Ovary (tissue), 7 donors: ENCODE measurements at regions not wholly inside any gene's neighbourhood (a gene's known extent, or its start where the extent isn't known, plus 50 kb on each side); places are given as distances from the start of the nearest gene placed in this dataset.
"Not testable (repeated sequence)": the region's sequence is repeated elsewhere in the genome, so short reads cannot be mapped to it uniquely, and the experiment has no call there.

Source experiments
- DNase-seq, 5 donors: peaks; one replicate each; pipeline ENCODE4 v3.0.0-alpha.2; 2019 to 2020
- H3K27ac ChIP-seq, 2 donors: fragments of 200-600 bp; one replicate each; pipeline versions ENCODE4 v1.5.1 to v1.8.0; 2019 to 2022
- H3K27me3 ChIP-seq: fragments of 200-600 bp; one replicate; pipeline ENCODE4 v1.8.0; 2022
- H3K36me3 ChIP-seq: fragments of 200-600 bp; sonication (generic); one replicate; pipeline ENCODE4 v1.5.1; 2019
- H3K4me1 ChIP-seq: one replicate; pipeline ENCODE4 v1.8.1; 2013; ENCODE audit warnings: mild to moderate bottlenecking, moderate library complexity; ENCODE audit not compliant: insufficient read depth
- H3K4me3 ChIP-seq: fragments of 200-600 bp; sonication (generic); one replicate; pipeline ENCODE4 v1.5.1; 2017
- H3K9me3 ChIP-seq, 2 donors: fragments of 200-600 bp in 1 of 2; sonication (generic) in 1 of 2; one replicate each; pipeline versions ENCODE4 v1.5.1 to v1.8.1; 2013 to 2019; ENCODE audit warnings: mild to moderate bottlenecking in 1 of 2, moderate library complexity in 1 of 2
- EP300 ChIP-seq: sonication (generic); formaldehyde crosslinking; IDR thresholded peaks from one replicate; pipeline ENCODE4 v1.6.1; 2017; ENCODE audit warnings: antibody characterized with exemption
- POLR2A ChIP-seq: fragments of 450-650 bp; IDR thresholded peaks from one replicate; pipeline ENCODE4 v1.6.1; 2017; ENCODE audit warnings: antibody characterized with exemption, mild to moderate bottlenecking, moderate library complexity
- WGBS, 3 donors: extraction: QIAGEN DNeasy Blood & Tissue Kit in 1 of 3; methylation state at CpG; one replicate each; pipeline versions ENCODE4 v1.1.5 to v1.1.7; 2013 to 2017; 5-methylcytosine and 5-hydroxymethylcytosine counted together
- intact Hi-C, 4 donors: fragments of 100-400 bp; cut with DNase I; formaldehyde crosslinking; loops; one replicate each; pipeline versions ENCODE4 v1.11.0 to v1.15.1; 2022 to 2023
- TF ChIP-seq, protein P1 (sequence below), 3 donors: fragments of 450-650 bp in 2 of 3; fragments of 200-600 bp in 1 of 3; IDR thresholded peaks; one replicate each; pipeline versions ENCODE4 v1.5.1 to v1.8.0; 2016 to 2022; ENCODE audit warnings: antibody characterized with exemption in 3 of 3, mild to moderate bottlenecking in 1 of 3
- donor health status: DM: no; HTN: no; CAD: no; lungs with moderate emphysema.
- donor health status: DM: no; HTN: no; CAD: no.
- donor health status: Bipolar disorder and iron deficiency.
- donor health status: DM: no; HTN: no; CAD: no.
- donor health status: DM: yes; HTN: yes; CAD: no.

DNA sequence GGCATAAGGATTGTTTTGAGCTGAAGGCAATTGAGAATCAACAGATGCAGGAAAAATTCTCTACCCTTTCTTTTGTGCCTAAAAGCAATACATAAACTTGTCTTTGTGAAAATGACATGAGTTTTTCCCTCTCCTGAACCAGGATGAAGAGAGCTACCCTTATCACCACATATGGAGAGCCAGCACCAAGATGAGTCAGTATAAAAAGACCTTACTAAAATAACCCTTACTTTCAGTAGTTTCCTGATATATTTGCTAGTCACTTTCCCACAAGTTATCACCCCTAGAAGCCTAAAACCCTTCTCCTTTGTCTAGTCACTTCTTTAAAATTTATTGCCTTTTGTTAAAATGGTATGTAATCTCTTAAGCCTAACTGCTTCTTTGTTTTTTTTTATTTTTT, 61.9 kb upstream of the ANKRD10 start:
- Histone ChIP-seq H3K36me3 (no peaks in the 10 kb centered on the region), H3K27ac (no peak overlapping the region), H3K4me3 (no peak overlapping the region), H3K9me3 (no peaks in the 10 kb centered on the region), H3K27me3 (no peaks in the 10 kb centered on the region), H3K4me1 (no peaks in the 10 kb centered on the region)
- TF ChIP-seq, protein P1, sequence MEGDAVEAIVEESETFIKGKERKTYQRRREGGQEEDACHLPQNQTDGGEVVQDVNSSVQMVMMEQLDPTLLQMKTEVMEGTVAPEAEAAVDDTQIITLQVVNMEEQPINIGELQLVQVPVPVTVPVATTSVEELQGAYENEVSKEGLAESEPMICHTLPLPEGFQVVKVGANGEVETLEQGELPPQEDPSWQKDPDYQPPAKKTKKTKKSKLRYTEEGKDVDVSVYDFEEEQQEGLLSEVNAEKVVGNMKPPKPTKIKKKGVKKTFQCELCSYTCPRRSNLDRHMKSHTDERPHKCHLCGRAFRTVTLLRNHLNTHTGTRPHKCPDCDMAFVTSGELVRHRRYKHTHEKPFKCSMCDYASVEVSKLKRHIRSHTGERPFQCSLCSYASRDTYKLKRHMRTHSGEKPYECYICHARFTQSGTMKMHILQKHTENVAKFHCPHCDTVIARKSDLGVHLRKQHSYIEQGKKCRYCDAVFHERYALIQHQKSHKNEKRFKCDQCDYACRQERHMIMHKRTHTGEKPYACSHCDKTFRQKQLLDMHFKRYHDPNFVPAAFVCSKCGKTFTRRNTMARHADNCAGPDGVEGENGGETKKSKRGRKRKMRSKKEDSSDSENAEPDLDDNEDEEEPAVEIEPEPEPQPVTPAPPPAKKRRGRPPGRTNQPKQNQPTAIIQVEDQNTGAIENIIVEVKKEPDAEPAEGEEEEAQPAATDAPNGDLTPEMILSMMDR (IDR thresholded peaks at IDR 0.05), result no peak
- no peak for TF ChIP-seq POLR2A
- TF ChIP-seq EP300, result no peak
- intact Hi-C loops, result no loop called here
- no peak for DNase-seq

GRCh38 chr13:110973007-110973700, 58.3 kb upstream of the ANKRD10 start:
- H3K9me3 ChIP-seq, result no peaks in the 10 kb centered on the region
- DNase-seq, result no peak
- intact Hi-C loops, result no loop called here
- no peak overlapping the region for H3K4me3 ChIP-seq
- 21 to 50% (median 38%) methylated on average over 1 of the region's 1 CpG for WGBS, 3 donors
- no peaks in the 10 kb centered on the region for H3K27me3 ChIP-seq
- H3K27ac ChIP-seq, result no peak overlapping the region
- TF ChIP-seq, protein P1 (IDR thresholded peaks at IDR 0.05), result no peak
- TF ChIP-seq EP300, result no peak
- no peak for TF ChIP-seq POLR2A
- H3K4me1 ChIP-seq, result no peaks in the 10 kb centered on the region
- no peaks in the 10 kb centered on the region for H3K36me3 ChIP-seq

DNA sequence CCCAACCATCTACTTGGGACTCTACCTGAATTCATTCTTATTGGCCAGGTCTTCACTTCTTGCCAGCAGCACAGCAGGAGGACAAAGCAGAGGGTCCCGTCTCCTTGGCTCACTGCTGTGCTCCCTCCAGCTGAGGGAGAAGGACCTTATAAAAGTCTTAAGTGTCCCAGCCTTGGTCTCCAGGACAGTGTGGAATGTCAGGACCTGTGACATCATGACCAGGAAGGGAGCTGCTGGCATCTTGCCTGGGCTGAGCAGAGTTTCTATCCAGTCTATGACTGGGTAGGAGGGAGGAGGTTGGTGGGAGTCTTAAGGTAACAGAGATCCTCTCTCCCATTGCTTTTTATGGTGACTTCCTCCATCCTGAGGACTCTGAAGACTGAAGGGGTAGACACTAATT, 56.6 kb upstream of the ANKRD10 start:
- no peak overlapping the region for H3K4me3 ChIP-seq
- intact Hi-C loops, result no loop called here
- no peaks in the 10 kb centered on the region for H3K36me3 ChIP-seq
- no peaks in the 10 kb centered on the region for H3K27me3 ChIP-seq
- no peak for DNase-seq
- no peaks in the 10 kb centered on the region for H3K4me1 ChIP-seq
- no peaks in the 10 kb centered on the region for H3K9me3 ChIP-seq
- WGBS, 3 donors, result 83 to 100% (median 95%) methylated on average over 1 of the region's 1 CpG
- H3K27ac ChIP-seq, result no peak overlapping the region
- TF ChIP-seq POLR2A (no peak), EP300 (no peak)
- TF ChIP-seq, protein P1 (IDR thresholded peaks at IDR 0.05), result no peak

DNA sequence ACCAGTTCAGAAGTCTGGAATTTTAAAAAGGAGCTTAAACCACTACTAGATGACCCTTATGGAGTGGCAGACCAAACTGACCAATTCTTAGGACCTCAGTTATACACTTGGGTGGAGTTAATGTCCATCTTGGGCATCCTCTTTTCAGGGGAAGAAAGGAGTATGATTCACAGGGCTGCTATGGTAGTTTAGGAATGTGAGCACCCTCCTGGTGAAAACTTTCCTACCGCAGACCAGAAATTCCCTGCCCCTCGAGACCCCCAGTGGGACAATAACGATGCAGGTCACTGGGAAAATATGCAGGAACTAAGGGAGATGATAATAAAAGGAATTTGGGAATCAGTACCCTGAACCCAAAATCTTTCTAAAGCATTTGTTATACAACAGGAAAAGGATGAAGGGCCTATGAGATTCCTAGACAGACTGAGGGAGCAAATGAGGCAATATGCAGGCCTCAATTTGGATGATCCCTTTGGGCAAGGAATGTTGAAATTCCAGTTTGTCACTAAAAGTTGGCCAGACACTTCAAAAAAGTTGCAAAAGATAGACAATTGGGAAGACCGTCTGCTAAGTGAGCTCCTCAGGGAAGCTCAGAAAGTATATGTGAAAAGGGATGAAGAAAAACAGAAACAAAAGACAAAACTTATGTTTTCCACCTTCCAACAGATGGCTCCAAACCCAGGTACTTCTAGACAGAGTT, 52.4 kb upstream of the ANKRD10 start:
- WGBS, 3 donors, result 83 to 87% (median 86%) methylated on average over 4 of the region's 4 CpGs
- H3K9me3 ChIP-seq, H3K4me1 ChIP-seq, H3K27me3 ChIP-seq, intact Hi-C loops, DNase-seq, H3K36me3 ChIP-seq, H3K4me3 ChIP-seq, H3K27ac ChIP-seq: not testable (repeated sequence)

DNA sequence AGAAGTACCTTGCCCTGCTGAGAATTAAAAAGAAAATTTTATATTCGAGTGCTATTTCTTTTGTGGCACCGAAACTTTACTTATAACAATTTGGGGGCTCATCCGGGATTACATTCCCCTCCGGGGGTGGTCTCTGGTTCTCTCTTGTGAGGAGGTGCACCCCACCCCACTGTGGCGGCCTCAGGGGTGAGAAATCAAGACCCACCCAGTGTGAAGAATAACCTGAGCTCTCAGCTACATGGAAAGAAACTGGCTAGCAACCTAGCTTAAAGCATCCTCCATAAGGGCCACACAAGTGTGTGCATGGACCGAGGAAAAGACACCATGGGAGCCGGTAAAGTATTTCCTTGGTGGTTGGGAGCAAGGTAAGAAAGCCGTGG, 50.9 kb upstream of the ANKRD10 start:
- Histone ChIP-seq H3K27me3 (no peaks in the 10 kb centered on the region), H3K4me1 (no peaks in the 10 kb centered on the region), H3K27ac (no peak overlapping the region), H3K4me3 (no peak overlapping the region), H3K9me3 (peaks cover 0 to 8% of the 10 kb centered on the region in 2 donors), H3K36me3 (no peaks in the 10 kb centered on the region)
- 86 to 92% (median 89%) methylated on average over 8 of the region's 8 CpGs for WGBS, 3 donors
- intact Hi-C loops, result no loop called here
- no peak for TF ChIP-seq EP300
- DNase-seq, result no peak
